Gastrocnemius medialis (tissue), 4 donors: ENCODE measurements at regions not wholly inside any gene's neighbourhood (a gene's known extent, or its start where the extent isn't known, plus 50 kb on each side); places are given as distances from the start of the nearest gene placed in this dataset.

Source experiments
- POLR2A ChIP-seq, 2 donors: fragments of 450-650 bp; IDR thresholded peaks; one replicate each; pipeline ENCODE4 v1.6.1; 2017; ENCODE audit warnings: antibody characterized with exemption in 2 of 2, mild to moderate bottlenecking in 2 of 2, moderate library complexity in 2 of 2
- TF ChIP-seq, protein P1 (sequence below), 5 experiments: fragments of 450-650 bp in 3 of 5; fragments of 200-600 bp in 2 of 5; sonication (generic) in 2 of 5; IDR thresholded peaks in 4 of 5; conservative IDR thresholded peaks in 1 of 5; 1 replicate in 4 of 5; 2 replicates in 1 of 5; pipeline ENCODE4 v1.5.1; 2016 to 2019; ENCODE audit warnings: antibody characterized with exemption in 5 of 5, mild to moderate bottlenecking in 3 of 5, moderate library complexity in 3 of 5

DNA sequence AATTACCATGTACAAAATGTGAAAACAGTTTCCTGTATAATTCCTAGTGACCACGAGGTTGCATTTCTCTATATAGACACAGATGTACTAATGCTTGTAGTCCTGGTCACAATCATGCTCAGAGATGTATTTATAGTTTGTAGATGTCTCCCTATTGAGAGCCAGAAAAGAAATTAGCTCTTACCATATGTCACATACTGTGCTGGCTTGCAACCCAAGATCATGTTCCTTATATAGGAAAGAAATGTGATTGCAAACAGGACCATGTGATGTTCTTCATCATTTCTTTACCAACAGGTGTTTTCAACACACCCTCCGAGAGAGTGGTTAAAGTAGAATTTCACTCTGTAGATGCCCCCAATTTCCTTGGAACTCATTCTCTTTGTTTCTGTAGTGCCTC lies 369.4 kb downstream of the CBLN4 start:
- TF ChIP-seq, protein P1, sequence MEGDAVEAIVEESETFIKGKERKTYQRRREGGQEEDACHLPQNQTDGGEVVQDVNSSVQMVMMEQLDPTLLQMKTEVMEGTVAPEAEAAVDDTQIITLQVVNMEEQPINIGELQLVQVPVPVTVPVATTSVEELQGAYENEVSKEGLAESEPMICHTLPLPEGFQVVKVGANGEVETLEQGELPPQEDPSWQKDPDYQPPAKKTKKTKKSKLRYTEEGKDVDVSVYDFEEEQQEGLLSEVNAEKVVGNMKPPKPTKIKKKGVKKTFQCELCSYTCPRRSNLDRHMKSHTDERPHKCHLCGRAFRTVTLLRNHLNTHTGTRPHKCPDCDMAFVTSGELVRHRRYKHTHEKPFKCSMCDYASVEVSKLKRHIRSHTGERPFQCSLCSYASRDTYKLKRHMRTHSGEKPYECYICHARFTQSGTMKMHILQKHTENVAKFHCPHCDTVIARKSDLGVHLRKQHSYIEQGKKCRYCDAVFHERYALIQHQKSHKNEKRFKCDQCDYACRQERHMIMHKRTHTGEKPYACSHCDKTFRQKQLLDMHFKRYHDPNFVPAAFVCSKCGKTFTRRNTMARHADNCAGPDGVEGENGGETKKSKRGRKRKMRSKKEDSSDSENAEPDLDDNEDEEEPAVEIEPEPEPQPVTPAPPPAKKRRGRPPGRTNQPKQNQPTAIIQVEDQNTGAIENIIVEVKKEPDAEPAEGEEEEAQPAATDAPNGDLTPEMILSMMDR (IDR thresholded peaks at IDR 0.05 in 4 of 5, conservative IDR thresholded peaks at IDR 0.05 in 1 of 5) = no peak
- no peak for TF ChIP-seq POLR2A (IDR thresholded peaks at IDR 0.05)
